Right lobe of liver (tissue), 4 donors: ENCODE measurements at regions not wholly inside any gene's neighbourhood (a gene's known extent, or its start where the extent isn't known, plus 50 kb on each side); places are given as distances from the start of the nearest gene placed in this dataset.

ENCODE experiments used
- CTCF ChIP-seq, 4 donors: fragments of 200-600 bp in 3 of 4; fragments of 450-650 bp in 1 of 4; IDR thresholded peaks; one replicate each; pipeline versions ENCODE4 v1.5.1 to v1.8.0; 2016 to 2022; ENCODE audit warnings: antibody characterized with exemption in 4 of 4, mild to moderate bottlenecking in 2 of 4
- POLR2A ChIP-seq: fragments of 450-650 bp; IDR thresholded peaks from one replicate; pipeline ENCODE4 v1.6.1; 2017; ENCODE audit warnings: antibody characterized with exemption, mild to moderate bottlenecking
- donor health status: DM: no; HTN: no; CAD: no.
- donor health status: DM: no; HTN: no; CAD: no.
- donor health status: DM: no; HTN: yes; CAD: no.

GRCh38 chr5:155264809-155265208 is 251.3 kb downstream of the KIF4B start:
- no peak for TF ChIP-seq CTCF (IDR thresholded peaks at IDR 0.05)
- TF ChIP-seq POLR2A = no peak
